ENCODE measurements at regions not wholly inside any gene's neighbourhood (a gene's known extent, or its start where the extent isn't known, plus 50 kb on each side); places are given as distances from the start of the nearest gene placed in this dataset.

GRCh38 chr10:124346831-124347230 is 71.9 kb downstream of the OAT start:
- DNase-seq (ENCODE audit: low spot score in 2 of 2) (no peak), ATAC-seq (ENCODE audit: low read depth) (no peak)
- H3K4me1 Mint-ChIP-seq = peaks cover 2% of the 10 kb centered on the region
- H3K36me3 Mint-ChIP-seq = no peaks in the 10 kb centered on the region
- no peaks in the 10 kb centered on the region for H3K9me3 Mint-ChIP-seq
- no peak overlapping the region for H3K4me3 Mint-ChIP-seq
- H3K27ac Mint-ChIP-seq = no peak overlapping the region
- peaks cover 1% of the 10 kb centered on the region for H3K27me3 Mint-ChIP-seq

- DNase-seq (ENCODE audit: low spot score in 2 of 2) (no peak), ATAC-seq (ENCODE audit: low read depth) (no peak)
Observed at GRCh38 chr10:124345521-124345920, 73.2 kb downstream of the OAT start.

GRCh38 chr10:124344931-124345330 is 73.8 kb downstream of the OAT start:
- Mint-ChIP-seq H3K27ac (no peak overlapping the region), H3K4me3 (no peak overlapping the region), H3K36me3 (no peaks in the 10 kb centered on the region), H3K4me1 (peaks cover 7% of the 10 kb centered on the region), H3K9me3 (no peaks in the 10 kb centered on the region), H3K27me3 (peaks cover 1% of the 10 kb centered on the region)
- DNase-seq (ENCODE audit: low spot score in 2 of 2) (no peak), ATAC-seq (ENCODE audit: low read depth) (no peak)

More at GRCh38 chr10:124345521-124345920, 73.2 kb downstream of the OAT start:
- H3K27me3 Mint-ChIP-seq = peaks cover 1% of the 10 kb centered on the region
- no peak overlapping the region for H3K4me3 Mint-ChIP-seq
- H3K27ac Mint-ChIP-seq = no peak overlapping the region
- no peaks in the 10 kb centered on the region for H3K36me3 Mint-ChIP-seq
- no peaks in the 10 kb centered on the region for H3K9me3 Mint-ChIP-seq
- peaks cover 7% of the 10 kb centered on the region for H3K4me1 Mint-ChIP-seq

- H3K4me1 Mint-ChIP-seq = peaks cover 7% of the 10 kb centered on the region
- no peaks in the 10 kb centered on the region for H3K36me3 Mint-ChIP-seq
- no peak for DNase-seq (ENCODE audit: low spot score in 2 of 2)
- H3K4me3 Mint-ChIP-seq = no peak overlapping the region
- peaks cover 1% of the 10 kb centered on the region for H3K27me3 Mint-ChIP-seq
- H3K27ac Mint-ChIP-seq = no peak overlapping the region
- no peak for ATAC-seq (ENCODE audit: low read depth)
- no peaks in the 10 kb centered on the region for H3K9me3 Mint-ChIP-seq
Observed at GRCh38 chr10:124344266-124344590, 74.5 kb downstream of the OAT start.

- no peak overlapping the region for H3K27ac Mint-ChIP-seq
- H3K4me3 Mint-ChIP-seq = no peak overlapping the region
- peaks cover 1% of the 10 kb centered on the region for H3K27me3 Mint-ChIP-seq
- no peak for ATAC-seq (ENCODE audit: low read depth)
- peaks cover 7% of the 10 kb centered on the region for H3K4me1 Mint-ChIP-seq
- DNase-seq (ENCODE audit: low spot score in 2 of 2) = no peak
- no peaks in the 10 kb centered on the region for H3K9me3 Mint-ChIP-seq
- no peaks in the 10 kb centered on the region for H3K36me3 Mint-ChIP-seq
Observed at GRCh38 chr10:124343351-124344265, 75.1 kb downstream of the OAT start.

- Mint-ChIP-seq H3K4me1 (peaks cover 7% of the 10 kb centered on the region), H3K27ac (no peak overlapping the region), H3K36me3 (no peaks in the 10 kb centered on the region), H3K9me3 (no peaks in the 10 kb centered on the region), H3K4me3 (no peak overlapping the region), H3K27me3 (no peaks in the 10 kb centered on the region)
- ATAC-seq (ENCODE audit: low read depth) (no peak), DNase-seq (ENCODE audit: low spot score in 2 of 2) (no peak)
Observed at GRCh38 chr10:124342821-124343170, 75.9 kb downstream of the OAT start.

GRCh38 chr10:124342136-124342820 is 76.4 kb downstream of the OAT start:
- Mint-ChIP-seq H3K27me3 (no peaks in the 10 kb centered on the region), H3K4me1 (peaks cover 7% of the 10 kb centered on the region), H3K36me3 (no peaks in the 10 kb centered on the region), H3K4me3 (no peak overlapping the region), H3K9me3 (no peaks in the 10 kb centered on the region), H3K27ac (no peak overlapping the region)
- ATAC-seq (ENCODE audit: low read depth) (no peak), DNase-seq (ENCODE audit: low spot score in 2 of 2) (no peak)

- no peak for ATAC-seq (ENCODE audit: low read depth)
- Mint-ChIP-seq H3K4me1 (peaks cover 7% of the 10 kb centered on the region), H3K9me3 (no peaks in the 10 kb centered on the region), H3K27ac (no peak overlapping the region), H3K27me3 (no peaks in the 10 kb centered on the region), H3K4me3 (no peak overlapping the region), H3K36me3 (no peaks in the 10 kb centered on the region)
- no peak for DNase-seq (ENCODE audit: low spot score in 2 of 2)
Observed at GRCh38 chr10:124341768-124342135, 77.0 kb downstream of the OAT start.

- Mint-ChIP-seq H3K27me3 (peaks cover 2% of the 10 kb centered on the region), H3K4me1 (peaks cover 7% of the 10 kb centered on the region), H3K36me3 (no peaks in the 10 kb centered on the region), H3K4me3 (no peak overlapping the region), H3K27ac (no peak overlapping the region), H3K9me3 (no peaks in the 10 kb centered on the region)
- DNase-seq (ENCODE audit: low spot score in 2 of 2) = no peak
- no peak for ATAC-seq (ENCODE audit: low read depth)
Observed at GRCh38 chr10:124340033-124340760, 78.5 kb downstream of the OAT start.

GRCh38 chr10:124339119-124340032 is 79.3 kb downstream of the OAT start:
- ATAC-seq (ENCODE audit: low read depth) (no peak), DNase-seq (ENCODE audit: low spot score in 2 of 2) (no peak)
- Mint-ChIP-seq H3K4me3 (no peak overlapping the region), H3K36me3 (peaks cover 1% of the 10 kb centered on the region), H3K27ac (no peak overlapping the region), H3K4me1 (peaks cover 7% of the 10 kb centered on the region), H3K27me3 (peaks cover 2% of the 10 kb centered on the region), H3K9me3 (peaks cover 1% of the 10 kb centered on the region)

- no peak for DNase-seq (ENCODE audit: low spot score in 2 of 2)
- peaks cover 2% of the 10 kb centered on the region for H3K27me3 Mint-ChIP-seq
Observed at GRCh38 chr10:124338276-124338925, 80.3 kb downstream of the OAT start.

GRCh38 chr10:124336186-124336585 is 82.5 kb downstream of the OAT start:
- Mint-ChIP-seq H3K4me3 (no peak overlapping the region), H3K27me3 (peaks cover 6% of the 10 kb centered on the region), H3K9me3 (peaks cover 7% of the 10 kb centered on the region), H3K27ac (no peak overlapping the region), H3K4me1 (peaks cover 4% of the 10 kb centered on the region), H3K36me3 (peaks cover 5% of the 10 kb centered on the region)
- ATAC-seq (ENCODE audit: low read depth) (no peak), DNase-seq (ENCODE audit: low spot score in 2 of 2) (no peak)

More at GRCh38 chr10:124338276-124338925, 80.3 kb downstream of the OAT start:
- Mint-ChIP-seq H3K9me3 (peaks cover 1% of the 10 kb centered on the region), H3K4me1 (peaks cover 7% of the 10 kb centered on the region), H3K27ac (no peak overlapping the region), H3K4me3 (no peak overlapping the region), H3K36me3 (peaks cover 1% of the 10 kb centered on the region)
- no peak for ATAC-seq (ENCODE audit: low read depth)

- DNase-seq (ENCODE audit: low spot score in 2 of 2) = no peak
- Mint-ChIP-seq H3K9me3 (peaks cover 9% of the 10 kb centered on the region), H3K27ac (no peak overlapping the region), H3K4me3 (no peak overlapping the region), H3K4me1 (no peaks in the 10 kb centered on the region), H3K36me3 (peaks cover 5% of the 10 kb centered on the region), H3K27me3 (peaks cover 13% of the 10 kb centered on the region)
- ATAC-seq (ENCODE audit: low read depth) = no peak
Observed at GRCh38 chr10:124333931-124334330, 84.8 kb downstream of the OAT start.

Measured in memory B cell (primary cell).